ENCODE measurements at regions not wholly inside any gene's neighbourhood (a gene's known extent, or its start where the extent isn't known, plus 50 kb on each side); places are given as distances from the start of the nearest gene placed in this dataset.

- no peaks in the 10 kb centered on the region for H3K4me1 ChIP-seq (ENCODE audit: control insufficient read depth, insufficient read depth, low read depth, low read length)
- H3K23ac ChIP-seq (ENCODE audit: low read length in 2 of 2), result no peak overlapping the region
- H3K79me1 ChIP-seq (replicated peaks; ENCODE audit: low read length, poor library complexity, severe bottlenecking), result no peaks in the 10 kb centered on the region
- no peak overlapping the region for H3K4me3 ChIP-seq (ENCODE audit: insufficient read depth in 1 of 2, low read depth in 1 of 2, low read length in 2 of 2)
- H2BK12ac ChIP-seq (ENCODE audit: low read length in 2 of 2), result peak overlapping the region; percentile 75 to 97
- H2BK5ac ChIP-seq (ENCODE audit: low read depth, low read length, poor library complexity, severe bottlenecking), result no peak overlapping the region
- H2BK15ac ChIP-seq (ENCODE audit: low read depth, poor library complexity, severe bottlenecking), result peak overlapping the region; percentile 44
- DNase-seq, result peak; percentile 98
- H2BK120ac ChIP-seq (ENCODE audit: low read depth, low read length), result peak overlapping the region; percentile 71
- H3K27ac ChIP-seq (ENCODE audit: low read length, poor library complexity, severe bottlenecking), result no peak overlapping the region
- peak overlapping the region in 1 of 2 experiments; percentile 57 for H3K14ac ChIP-seq (ENCODE audit: low read length in 2 of 2)
- H3K9me3 ChIP-seq (ENCODE audit: control insufficient read depth, low read length), result peaks cover 29% of the 10 kb centered on the region
- peak overlapping the region; percentile 74 for H4K8ac ChIP-seq (ENCODE audit: low read length)
- peak overlapping the region; percentile 86 for H4K91ac ChIP-seq (ENCODE audit: low read length)
- H2AFZ ChIP-seq (ENCODE audit: low read depth, low read length), result no peak overlapping the region
- H3K9ac ChIP-seq (ENCODE audit: low read length), result peak overlapping the region; percentile 56
- no peaks in the 10 kb centered on the region for H3K27me3 ChIP-seq (ENCODE audit: control insufficient read depth in 1 of 2, insufficient read depth in 1 of 2, low read length in 2 of 2)
- H2AK5ac ChIP-seq (ENCODE audit: low read length, severe bottlenecking), result no peak overlapping the region
- peak overlapping the region; percentile 26 to 49 for H3K4ac ChIP-seq (ENCODE audit: low read depth in 1 of 2, low read length in 2 of 2)
- WGBS, result 27% methylated on average over 5 of the region's 6 CpGs
- peak overlapping the region; percentile 85 to 97 for H3K18ac ChIP-seq (ENCODE audit: low read depth in 1 of 2, low read length in 2 of 2)
- no peak overlapping the region for H3K4me2 ChIP-seq (ENCODE audit: low read length, poor library complexity, severe bottlenecking)
- no peaks in the 10 kb centered on the region for H3K36me3 ChIP-seq (ENCODE audit: control insufficient read depth in 1 of 2, insufficient read depth in 2 of 2, low read depth in 1 of 2, low read length in 2 of 2)
These were observed 125.1 kb upstream of the NXT1 start for GRCh38 chr20:23225407-23226060.

GRCh38 chr20:23224806-23225205 is 125.8 kb upstream of the NXT1 start:
- Histone ChIP-seq H3K14ac (ENCODE audit: low read length in 2 of 2) (peak overlapping the region in 1 of 2 experiments; percentile 74), H3K36me3 (ENCODE audit: control insufficient read depth in 1 of 2, insufficient read depth in 2 of 2, low read depth in 1 of 2, low read length in 2 of 2) (no peaks in the 10 kb centered on the region), H3K27me3 (ENCODE audit: control insufficient read depth in 1 of 2, insufficient read depth in 1 of 2, low read length in 2 of 2) (no peaks in the 10 kb centered on the region), H3K27ac (ENCODE audit: low read length, poor library complexity, severe bottlenecking) (no peak overlapping the region), H3K4me2 (ENCODE audit: low read length, poor library complexity, severe bottlenecking) (no peak overlapping the region), H3K9ac (ENCODE audit: low read length) (peak overlapping the region; percentile 25), H2BK12ac (ENCODE audit: low read length in 2 of 2) (peak overlapping the region; percentile 60 to 98), H3K4me1 (ENCODE audit: control insufficient read depth, insufficient read depth, low read depth, low read length) (no peaks in the 10 kb centered on the region), H3K23ac (ENCODE audit: low read length in 2 of 2) (no peak overlapping the region), H2BK120ac (ENCODE audit: low read depth, low read length) (peak overlapping the region; percentile 91), H4K8ac (ENCODE audit: low read length) (peak overlapping the region; percentile 91), H2BK15ac (ENCODE audit: low read depth, poor library complexity, severe bottlenecking) (no peak overlapping the region), H2BK5ac (ENCODE audit: low read depth, low read length, poor library complexity, severe bottlenecking) (no peak overlapping the region), H3K4ac (ENCODE audit: low read depth in 1 of 2, low read length in 2 of 2) (peak overlapping the region; percentile 13 to 77), H3K4me3 (ENCODE audit: insufficient read depth in 1 of 2, low read depth in 1 of 2, low read length in 2 of 2) (no peak overlapping the region), H3K9me3 (ENCODE audit: control insufficient read depth, low read length) (peaks cover 36% of the 10 kb centered on the region), H3K79me1 (replicated peaks; ENCODE audit: low read length, poor library complexity, severe bottlenecking) (no peaks in the 10 kb centered on the region), H4K91ac (ENCODE audit: low read length) (peak overlapping the region; percentile 64), H2AK5ac (ENCODE audit: low read length, severe bottlenecking) (no peak overlapping the region), H2AFZ (ENCODE audit: low read depth, low read length) (no peak overlapping the region), H3K18ac (ENCODE audit: low read depth in 1 of 2, low read length in 2 of 2) (peak overlapping the region; percentile 74 to 91)
- no peak for DNase-seq
- 82% methylated on average over 5 of the region's 5 CpGs for WGBS

GRCh38 chr20:23223908-23224580 is 126.5 kb upstream of the NXT1 start:
- Histone ChIP-seq H3K18ac (ENCODE audit: low read depth in 1 of 2, low read length in 2 of 2) (peak overlapping the region in 1 of 2 experiments; percentile 61), H3K79me1 (replicated peaks; ENCODE audit: low read length, poor library complexity, severe bottlenecking) (no peaks in the 10 kb centered on the region), H3K27me3 (ENCODE audit: control insufficient read depth in 1 of 2, insufficient read depth in 1 of 2, low read length in 2 of 2) (no peaks in the 10 kb centered on the region), H2AK5ac (ENCODE audit: low read length, severe bottlenecking) (no peak overlapping the region), H4K91ac (ENCODE audit: low read length) (peak overlapping the region; percentile 5), H2BK15ac (ENCODE audit: low read depth, poor library complexity, severe bottlenecking) (peak overlapping the region; percentile 26), H2AFZ (ENCODE audit: low read depth, low read length) (no peak overlapping the region), H3K9ac (ENCODE audit: low read length) (no peak overlapping the region), H2BK120ac (ENCODE audit: low read depth, low read length) (no peak overlapping the region), H3K23ac (ENCODE audit: low read length in 2 of 2) (no peak overlapping the region), H3K4me3 (ENCODE audit: insufficient read depth in 1 of 2, low read depth in 1 of 2, low read length in 2 of 2) (no peak overlapping the region), H3K27ac (ENCODE audit: low read length, poor library complexity, severe bottlenecking) (no peak overlapping the region), H3K9me3 (ENCODE audit: control insufficient read depth, low read length) (peaks cover 42% of the 10 kb centered on the region), H3K36me3 (ENCODE audit: control insufficient read depth in 1 of 2, insufficient read depth in 2 of 2, low read depth in 1 of 2, low read length in 2 of 2) (no peaks in the 10 kb centered on the region), H3K4ac (ENCODE audit: low read depth in 1 of 2, low read length in 2 of 2) (no peak overlapping the region), H3K4me1 (ENCODE audit: control insufficient read depth, insufficient read depth, low read depth, low read length) (no peaks in the 10 kb centered on the region), H3K14ac (ENCODE audit: low read length in 2 of 2) (no peak overlapping the region), H3K4me2 (ENCODE audit: low read length, poor library complexity, severe bottlenecking) (no peak overlapping the region), H2BK5ac (ENCODE audit: low read depth, low read length, poor library complexity, severe bottlenecking) (no peak overlapping the region), H2BK12ac (ENCODE audit: low read length in 2 of 2) (peak overlapping the region; percentile 29 to 85), H4K8ac (ENCODE audit: low read length) (no peak overlapping the region)
- WGBS, result 87% methylated on average over 3 of the region's 3 CpGs
- DNase-seq, result no peak

- Histone ChIP-seq H4K8ac (ENCODE audit: low read length) (no peak overlapping the region), H3K4me1 (ENCODE audit: control insufficient read depth, insufficient read depth, low read depth, low read length) (no peaks in the 10 kb centered on the region), H2AK5ac (ENCODE audit: low read length, severe bottlenecking) (no peak overlapping the region), H3K4me3 (ENCODE audit: insufficient read depth in 1 of 2, low read depth in 1 of 2, low read length in 2 of 2) (peak overlapping the region in 1 of 2 experiments; percentile 7), H3K27me3 (ENCODE audit: control insufficient read depth in 1 of 2, insufficient read depth in 1 of 2, low read length in 2 of 2) (no peaks in the 10 kb centered on the region), H3K9ac (ENCODE audit: low read length) (no peak overlapping the region), H3K18ac (ENCODE audit: low read depth in 1 of 2, low read length in 2 of 2) (no peak overlapping the region), H3K9me3 (ENCODE audit: control insufficient read depth, low read length) (peaks cover 56% of the 10 kb centered on the region), H2BK120ac (ENCODE audit: low read depth, low read length) (no peak overlapping the region), H3K14ac (ENCODE audit: low read length in 2 of 2) (no peak overlapping the region), H3K79me1 (replicated peaks; ENCODE audit: low read length, poor library complexity, severe bottlenecking) (no peaks in the 10 kb centered on the region), H3K23ac (ENCODE audit: low read length in 2 of 2) (no peak overlapping the region), H3K27ac (ENCODE audit: low read length, poor library complexity, severe bottlenecking) (no peak overlapping the region), H2BK15ac (ENCODE audit: low read depth, poor library complexity, severe bottlenecking) (no peak overlapping the region), H4K91ac (ENCODE audit: low read length) (no peak overlapping the region), H2BK5ac (ENCODE audit: low read depth, low read length, poor library complexity, severe bottlenecking) (no peak overlapping the region), H3K4me2 (ENCODE audit: low read length, poor library complexity, severe bottlenecking) (no peak overlapping the region), H2BK12ac (ENCODE audit: low read length in 2 of 2) (peak overlapping the region in 1 of 2 experiments; percentile 1), H3K36me3 (ENCODE audit: control insufficient read depth in 1 of 2, insufficient read depth in 2 of 2, low read depth in 1 of 2, low read length in 2 of 2) (no peaks in the 10 kb centered on the region), H3K4ac (ENCODE audit: low read depth in 1 of 2, low read length in 2 of 2) (no peak overlapping the region), H2AFZ (ENCODE audit: low read depth, low read length) (no peak overlapping the region)
- 81% methylated on average over 4 of the region's 4 CpGs for WGBS
- no peak for DNase-seq
These were observed 127.9 kb upstream of the NXT1 start for GRCh38 chr20:23222531-23223200.
